Neural cell (in vitro differentiated cells): ENCODE measurements at regions not wholly inside any gene's neighbourhood (a gene's known extent, or its start where the extent isn't known, plus 50 kb on each side); places are given as distances from the start of the nearest gene placed in this dataset.

ENCODE experiments used
- EP300 ChIP-seq: fragments of 450-650 bp; conservative IDR thresholded peaks from 2 replicates; pipeline ENCODE4 v1.6.1; 2014; ENCODE audit warnings: antibody characterized with exemption, mild to moderate bottlenecking, moderate library complexity; ENCODE audit not compliant: poor library complexity, severe bottlenecking
- EZH2 ChIP-seq: fragments of 200-600, 300-800 bp; shearing (Covaris generic), sonication (generic); IDR thresholded peaks from 2 replicates; pipeline ENCODE4 v1.6.1; 2014; ENCODE audit warnings: antibody characterized with exemption, low read length, borderline replicate concordance, mild to moderate bottlenecking; ENCODE audit not compliant: insufficient read depth, poor library complexity, severe bottlenecking
- RAD21 ChIP-seq: fragments of 450-650 bp; conservative IDR thresholded peaks from 2 replicates; pipeline ENCODE4 v1.6.1; 2014; ENCODE audit warnings: antibody characterized with exemption, mild to moderate bottlenecking, moderate library complexity
- REST ChIP-seq: IDR thresholded peaks from 2 replicates; pipeline ENCODE4 v1.6.1; 2012; ENCODE audit warnings: borderline replicate concordance
- SMC3 ChIP-seq: fragments of 450-650 bp; conservative IDR thresholded peaks from 2 replicates; pipeline ENCODE4 v1.6.1; 2014; ENCODE audit warnings: antibody characterized with exemption, mild to moderate bottlenecking, moderate library complexity; ENCODE audit not compliant: poor library complexity

GRCh38 chr1:115575661-115576060 is 66.1 kb upstream of the VANGL1 start:
- no peak for TF ChIP-seq EZH2
- no peak for TF ChIP-seq REST
- TF ChIP-seq SMC3 = no peak
- TF ChIP-seq EP300 = no peak
- TF ChIP-seq RAD21 = no peak
